Neural cell (in vitro differentiated cells): ENCODE measurements at regions not wholly inside any gene's neighbourhood (a gene's known extent, or its start where the extent isn't known, plus 50 kb on each side); places are given as distances from the start of the nearest gene placed in this dataset.

Experiments used
- H2AFZ ChIP-seq: fragments of 200-600, 300-800 bp; sonication (generic), shearing (Covaris generic); 2 replicates; pipeline ENCODE4 v1.6.0; 2014; ENCODE audit warnings: low read depth, mild to moderate bottlenecking, antibody characterized with exemption, low read length, moderate library complexity
- H3F3A ChIP-seq: fragments of 200-600 bp; shearing (Covaris generic); 2 replicates; pipeline ENCODE4 v1.6.1; 2016; ENCODE audit warnings: mild to moderate bottlenecking, moderate library complexity, mixed read lengths, antibody characterized with exemption, low read length; ENCODE audit not compliant: insufficient read depth, poor library complexity, severe bottlenecking
- H3K27ac ChIP-seq: fragments of 200-600, 300-800 bp; sonication (generic), shearing (Covaris generic); 2 replicates; pipeline ENCODE4 v1.5.1; 2014; ENCODE audit warnings: mild to moderate bottlenecking, low read length, moderate library complexity
- H3K27me3 ChIP-seq: fragments of 300-800, 200-600 bp; sonication (generic), shearing (Covaris generic); 2 replicates; pipeline ENCODE4 v1.6.0; 2014; ENCODE audit warnings: mild to moderate bottlenecking, low read depth, low read length, moderate library complexity; ENCODE audit not compliant: insufficient read depth
- H3K36me3 ChIP-seq: fragments of 300-800, 200-600 bp; sonication (generic), shearing (Covaris generic); 2 replicates; pipeline ENCODE4 v1.5.1; 2014; ENCODE audit warnings: mild to moderate bottlenecking, antibody characterized with exemption, low read length, moderate library complexity; ENCODE audit not compliant: insufficient read depth
- H3K4me2 ChIP-seq: fragments of 300-800, 200-600 bp; sonication (generic), shearing (Covaris generic); 2 replicates; pipeline ENCODE4 v1.6.0; 2014; ENCODE audit warnings: mild to moderate bottlenecking, low read length
- H3K4me3 ChIP-seq: fragments of 300-800, 200-600 bp; sonication (generic), shearing (Covaris generic); 2 replicates; pipeline ENCODE4 v1.5.1; 2014; ENCODE audit warnings: mild to moderate bottlenecking, low read length, moderate library complexity
- H3K79me2 ChIP-seq: fragments of 200-600 bp; shearing (Covaris generic); replicated peaks from 2 replicates; pipeline ENCODE4 v1.6.0; 2014; ENCODE audit warnings: mild to moderate bottlenecking, low read length, moderate library complexity; ENCODE audit not compliant: insufficient read depth
- H3K9ac ChIP-seq: fragments of 300-800, 200-600 bp; sonication (generic), shearing (Covaris generic); 2 replicates; pipeline ENCODE4 v1.6.1; 2016; ENCODE audit warnings: mild to moderate bottlenecking, low read length, mixed read lengths
- H3K9me2 ChIP-seq: fragments of 200-600 bp; shearing (Covaris generic); 2 replicates; pipeline ENCODE4 v1.6.1; 2016; ENCODE audit warnings: mild to moderate bottlenecking, low read length, mixed read lengths; ENCODE audit not compliant: insufficient read depth
- H3K9me3 ChIP-seq: fragments of 200-600, 300-800 bp; sonication (generic), shearing (Covaris generic); 2 replicates; pipeline ENCODE4 v1.6.1; 2016; ENCODE audit warnings: mild to moderate bottlenecking, mixed run types, low read length, moderate library complexity, mixed read lengths
- H4K20me1 ChIP-seq: fragments of 200-600 bp; shearing (Covaris generic); 2 replicates; pipeline ENCODE4 v1.6.1; 2016; ENCODE audit warnings: mild to moderate bottlenecking, mixed run types; ENCODE audit not compliant: insufficient read depth
- CTCF ChIP-seq: fragments of 450-650 bp; IDR thresholded peaks from 2 replicates; pipeline ENCODE4 v1.5.1; 2014; ENCODE audit warnings: antibody characterized with exemption, mild to moderate bottlenecking, moderate library complexity; ENCODE audit not compliant: poor library complexity, severe bottlenecking
- EP300 ChIP-seq: fragments of 450-650 bp; conservative IDR thresholded peaks from 2 replicates; pipeline ENCODE4 v1.6.1; 2014; ENCODE audit warnings: antibody characterized with exemption, mild to moderate bottlenecking, moderate library complexity; ENCODE audit not compliant: poor library complexity, severe bottlenecking
- EZH2 ChIP-seq: fragments of 200-600, 300-800 bp; shearing (Covaris generic), sonication (generic); IDR thresholded peaks from 2 replicates; pipeline ENCODE4 v1.6.1; 2014; ENCODE audit warnings: antibody characterized with exemption, low read length, borderline replicate concordance, mild to moderate bottlenecking; ENCODE audit not compliant: insufficient read depth, poor library complexity, severe bottlenecking
- MXI1 ChIP-seq: fragments of 450-650 bp; conservative IDR thresholded peaks from 2 replicates; pipeline ENCODE4 v1.6.1; 2014; ENCODE audit warnings: antibody characterized with exemption, mild to moderate bottlenecking; ENCODE audit not compliant: poor library complexity, severe bottlenecking
- POLR2AphosphoS5 ChIP-seq: IDR thresholded peaks from 2 replicates; pipeline ENCODE4 v1.6.1; 2012
- RAD21 ChIP-seq: fragments of 450-650 bp; conservative IDR thresholded peaks from 2 replicates; pipeline ENCODE4 v1.6.1; 2014; ENCODE audit warnings: antibody characterized with exemption, mild to moderate bottlenecking, moderate library complexity
- REST ChIP-seq: IDR thresholded peaks from 2 replicates; pipeline ENCODE4 v1.6.1; 2012; ENCODE audit warnings: borderline replicate concordance
- SMC3 ChIP-seq: fragments of 450-650 bp; conservative IDR thresholded peaks from 2 replicates; pipeline ENCODE4 v1.6.1; 2014; ENCODE audit warnings: antibody characterized with exemption, mild to moderate bottlenecking, moderate library complexity; ENCODE audit not compliant: poor library complexity
- TAF1 ChIP-seq: IDR thresholded peaks from 2 replicates; pipeline ENCODE4 v1.6.1; 2012; ENCODE audit warnings: low read depth

- Histone ChIP-seq H3K27me3 (no peaks in the 10 kb centered on the region), H3K79me2 (no peaks in the 10 kb centered on the region), H2AFZ (no peak overlapping the region), H4K20me1 (no peaks in the 10 kb centered on the region), H3K9me2 (no peaks in the 10 kb centered on the region), H3K27ac (no peak overlapping the region), H3K36me3 (no peaks in the 10 kb centered on the region), H3K4me3 (no peak overlapping the region), H3K9me3 (no peaks in the 10 kb centered on the region), H3K4me2 (no peak overlapping the region), H3K9ac (no peak overlapping the region), H3F3A (no peaks in the 10 kb centered on the region)
- TF ChIP-seq TAF1 (no peak), SMC3 (no peak), EZH2 (no peak), CTCF (no peak), REST (no peak), MXI1 (no peak), EP300 (no peak), RAD21 (no peak), POLR2AphosphoS5 (no peak)
Measured at GRCh38 chr2:22055784-22056620, 932.2 kb downstream of the TDRD15 start.

DNA sequence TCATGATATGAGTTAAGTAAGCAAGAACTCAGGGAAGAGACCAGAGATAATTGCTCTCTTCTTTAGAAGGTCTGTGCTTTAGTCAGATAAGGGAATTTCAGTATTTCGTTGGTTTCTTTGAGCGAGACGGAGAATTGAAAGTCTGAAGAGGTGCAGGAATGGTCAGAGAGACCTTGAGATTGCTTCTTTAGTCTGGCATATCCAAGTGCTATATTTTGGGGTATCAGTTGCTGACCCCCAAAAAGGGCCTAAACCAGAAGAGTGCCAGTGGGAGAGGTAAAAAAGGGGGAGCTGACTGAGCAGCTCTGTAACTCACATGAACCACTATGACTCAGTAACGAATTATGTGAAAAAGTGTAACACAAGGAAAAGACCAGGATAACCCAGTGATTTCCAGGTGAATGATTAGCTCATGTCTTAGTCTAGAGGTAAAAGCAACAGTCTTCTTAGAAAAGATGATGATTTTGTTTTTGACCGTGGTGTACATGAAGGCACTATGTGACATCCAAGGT is 932.9 kb downstream of the TDRD15 start:
- Histone ChIP-seq H3K27ac (no peak overlapping the region), H2AFZ (no peak overlapping the region), H3K79me2 (no peaks in the 10 kb centered on the region), H3K27me3 (no peaks in the 10 kb centered on the region), H3K9ac (no peak overlapping the region), H4K20me1 (no peaks in the 10 kb centered on the region), H3K4me2 (no peak overlapping the region), H3K36me3 (no peaks in the 10 kb centered on the region), H3K4me3 (no peak overlapping the region), H3F3A (no peaks in the 10 kb centered on the region), H3K9me3 (no peaks in the 10 kb centered on the region), H3K9me2 (no peaks in the 10 kb centered on the region)
- TF ChIP-seq POLR2AphosphoS5, result no peak
- TF ChIP-seq SMC3, result no peak
- TF ChIP-seq RAD21, result no peak
